Neural crest cell (in vitro differentiated cells): ENCODE measurements at regions not wholly inside any gene's neighbourhood (a gene's known extent, or its start where the extent isn't known, plus 50 kb on each side); places are given as distances from the start of the nearest gene placed in this dataset.

Source experiments
- DNase-seq: peaks from one replicate; pipeline ENCODE4 v3.0.0; 2021; ENCODE audit warnings: low read depth, mixed read lengths, low spot score
- H3K27ac Mint-ChIP-seq: one replicate; pipeline ENCODE4 v1.8.0; 2021; ENCODE audit warnings: mild to moderate bottlenecking, mixed read lengths; ENCODE audit not compliant: unreplicated experiment
- H3K27me3 Mint-ChIP-seq: 2 replicates; pipeline ENCODE4 v1.8.0; 2021; ENCODE audit warnings: low read depth, mild to moderate bottlenecking, mixed read lengths
- H3K36me3 Mint-ChIP-seq: 2 replicates; pipeline ENCODE4 v1.8.0; 2021; ENCODE audit warnings: low read depth, mild to moderate bottlenecking, mixed read lengths
- H3K4me1 Mint-ChIP-seq: 2 replicates; pipeline ENCODE4 v1.8.0; 2021; ENCODE audit warnings: mixed read lengths
- H3K4me3 Mint-ChIP-seq: one replicate; pipeline ENCODE4 v1.8.0; 2021; ENCODE audit warnings: mild to moderate bottlenecking, mixed read lengths
- H3K9me3 Mint-ChIP-seq: 2 replicates; pipeline ENCODE4 v1.8.0; 2021; ENCODE audit warnings: mixed read lengths
- TF ChIP-seq, protein P1 (sequence below): fragments of 200-600 bp; sonication (generic); conservative IDR thresholded peaks from 2 replicates; pipeline ENCODE4 v1.5.0; 2021; ENCODE audit warnings: antibody characterized with exemption, mild to moderate bottlenecking

DNA sequence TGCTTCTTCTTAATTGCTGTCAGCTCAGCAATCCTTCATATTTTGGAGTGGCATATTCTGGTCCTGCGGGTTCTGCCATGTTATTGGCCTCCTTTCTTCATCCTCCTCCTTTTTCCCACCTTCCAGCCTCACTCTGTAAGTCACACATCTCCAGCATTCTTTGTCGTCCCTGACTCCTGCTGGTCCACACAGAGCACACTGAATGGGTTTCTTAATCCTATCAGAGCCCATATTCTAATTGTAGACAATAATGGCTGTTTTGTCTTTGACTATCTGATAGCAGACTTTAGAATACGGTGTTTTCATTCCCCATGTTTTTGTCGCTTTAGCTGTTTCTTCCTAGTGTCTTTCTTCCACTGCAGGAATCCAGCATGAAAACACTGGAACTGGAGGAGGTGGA is 389.6 kb downstream of the REEP3 start:
- Mint-ChIP-seq H3K36me3 (no peaks in the 10 kb centered on the region), H3K27ac (no peak overlapping the region), H3K27me3 (no peaks in the 10 kb centered on the region), H3K4me3 (no peak overlapping the region), H3K4me1 (peaks cover 5% of the 10 kb centered on the region), H3K9me3 (no peaks in the 10 kb centered on the region)
- DNase-seq, result no peak
- TF ChIP-seq, protein P1, sequence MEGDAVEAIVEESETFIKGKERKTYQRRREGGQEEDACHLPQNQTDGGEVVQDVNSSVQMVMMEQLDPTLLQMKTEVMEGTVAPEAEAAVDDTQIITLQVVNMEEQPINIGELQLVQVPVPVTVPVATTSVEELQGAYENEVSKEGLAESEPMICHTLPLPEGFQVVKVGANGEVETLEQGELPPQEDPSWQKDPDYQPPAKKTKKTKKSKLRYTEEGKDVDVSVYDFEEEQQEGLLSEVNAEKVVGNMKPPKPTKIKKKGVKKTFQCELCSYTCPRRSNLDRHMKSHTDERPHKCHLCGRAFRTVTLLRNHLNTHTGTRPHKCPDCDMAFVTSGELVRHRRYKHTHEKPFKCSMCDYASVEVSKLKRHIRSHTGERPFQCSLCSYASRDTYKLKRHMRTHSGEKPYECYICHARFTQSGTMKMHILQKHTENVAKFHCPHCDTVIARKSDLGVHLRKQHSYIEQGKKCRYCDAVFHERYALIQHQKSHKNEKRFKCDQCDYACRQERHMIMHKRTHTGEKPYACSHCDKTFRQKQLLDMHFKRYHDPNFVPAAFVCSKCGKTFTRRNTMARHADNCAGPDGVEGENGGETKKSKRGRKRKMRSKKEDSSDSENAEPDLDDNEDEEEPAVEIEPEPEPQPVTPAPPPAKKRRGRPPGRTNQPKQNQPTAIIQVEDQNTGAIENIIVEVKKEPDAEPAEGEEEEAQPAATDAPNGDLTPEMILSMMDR, result no peak

DNA sequence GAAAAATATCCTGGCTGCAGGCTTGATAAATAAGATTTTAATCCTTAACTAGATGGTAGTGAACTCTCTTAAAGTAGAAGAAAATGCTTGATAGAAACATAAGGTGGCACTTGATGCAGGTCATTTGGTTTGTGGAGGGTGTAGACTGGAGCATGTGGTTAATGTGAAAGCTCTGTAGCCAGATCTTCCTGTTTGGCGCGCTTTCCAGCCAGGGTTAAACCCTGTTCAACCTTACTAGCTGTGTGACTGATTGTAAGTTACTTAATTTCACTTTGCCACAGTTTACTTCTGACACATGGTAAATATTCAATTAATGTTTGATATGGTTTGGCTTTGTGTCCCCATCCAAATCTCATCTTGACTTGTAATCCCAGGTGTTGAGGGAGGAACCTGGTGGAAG is 394.0 kb downstream of the REEP3 start:
- Mint-ChIP-seq H3K9me3 (no peaks in the 10 kb centered on the region), H3K27me3 (no peaks in the 10 kb centered on the region), H3K4me3 (no peak overlapping the region), H3K4me1 (peaks cover 5% of the 10 kb centered on the region), H3K27ac (no peak overlapping the region), H3K36me3 (no peaks in the 10 kb centered on the region)
- TF ChIP-seq, protein P1, result no peak
- no peak for DNase-seq

DNA sequence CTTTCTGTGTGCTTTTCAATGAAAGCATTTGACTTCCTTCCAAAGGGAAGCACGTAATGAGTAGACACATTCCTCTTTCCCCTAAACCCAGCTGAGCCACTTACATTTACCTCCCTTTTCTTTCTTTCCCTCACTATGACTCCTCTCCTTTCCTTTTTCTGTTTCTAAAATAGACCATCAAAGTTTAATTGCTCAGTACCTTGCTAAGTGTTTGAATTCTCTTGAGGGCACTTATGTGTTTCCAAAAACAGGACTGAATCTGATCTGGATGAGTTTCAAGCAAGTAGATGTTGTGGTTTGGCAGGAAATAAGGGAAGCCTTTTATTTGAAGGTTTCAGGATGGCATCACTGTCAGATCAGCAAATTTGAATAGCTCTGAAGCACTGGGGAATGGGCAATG is 396.2 kb downstream of the REEP3 start:
- Mint-ChIP-seq H3K27me3 (no peaks in the 10 kb centered on the region), H3K36me3 (no peaks in the 10 kb centered on the region), H3K4me3 (no peak overlapping the region), H3K4me1 (peaks cover 14% of the 10 kb centered on the region), H3K27ac (no peak overlapping the region), H3K9me3 (no peaks in the 10 kb centered on the region)
- no peak for DNase-seq
- TF ChIP-seq, protein P1, result no peak

DNA sequence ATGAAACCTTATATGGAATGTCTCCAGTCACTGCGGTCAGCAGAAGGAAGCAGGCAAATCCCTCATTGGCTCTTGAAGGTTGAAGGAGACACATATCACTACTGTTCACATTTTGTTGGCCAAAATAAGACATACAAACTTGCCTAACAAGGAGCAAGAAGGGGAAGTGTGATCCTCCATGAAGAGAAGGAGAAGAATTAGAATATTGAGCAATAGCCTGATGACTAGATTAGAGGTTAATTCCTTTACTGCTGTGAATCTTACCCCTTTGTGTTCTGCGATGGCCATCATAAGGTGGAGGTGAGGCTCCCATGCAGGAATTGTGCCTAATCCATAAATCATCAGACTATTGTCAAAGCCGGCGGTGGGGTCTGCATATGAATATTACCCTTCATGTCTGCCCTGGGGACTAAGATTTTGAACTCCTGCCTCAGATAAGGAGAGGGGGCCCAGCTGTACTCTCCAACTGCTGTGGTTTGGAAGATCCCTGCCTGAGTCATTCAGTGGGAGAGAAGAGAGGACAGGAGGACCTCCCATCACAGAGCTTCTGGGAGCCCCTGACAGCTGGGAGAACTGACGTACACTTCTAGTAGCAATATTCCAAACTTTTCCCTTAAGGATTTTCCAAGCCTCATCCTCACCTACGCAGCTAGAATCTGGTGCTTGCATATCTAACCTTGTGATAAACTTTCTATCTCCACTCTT is 398.5 kb downstream of the REEP3 start:
- Mint-ChIP-seq H3K27me3 (no peaks in the 10 kb centered on the region), H3K9me3 (no peaks in the 10 kb centered on the region), H3K27ac (no peak overlapping the region), H3K4me3 (no peak overlapping the region), H3K4me1 (peaks cover 23% of the 10 kb centered on the region), H3K36me3 (no peaks in the 10 kb centered on the region)
- DNase-seq, result no peak
- TF ChIP-seq, protein P1, result no peak

DNA sequence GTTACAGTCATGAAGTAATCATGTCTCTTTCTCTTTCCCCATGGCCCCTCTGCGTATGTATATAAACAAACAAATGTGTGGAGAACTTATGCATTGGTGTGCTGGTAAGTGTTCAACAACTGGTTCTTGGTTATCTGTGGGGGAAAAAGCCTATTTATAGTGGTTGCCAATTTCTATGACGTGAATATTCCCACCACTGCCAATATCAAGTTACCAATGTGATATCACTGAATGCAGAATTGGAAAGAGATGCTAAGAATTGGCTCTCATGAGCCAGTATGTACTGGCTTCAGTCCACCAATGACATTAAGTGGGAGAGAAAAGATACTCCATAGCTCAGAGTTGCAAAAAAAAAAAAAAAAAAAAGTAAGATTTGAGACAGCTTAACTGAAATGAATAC is 399.7 kb downstream of the REEP3 start:
- H3K4me3 Mint-ChIP-seq, result no peak overlapping the region
- H3K9me3 Mint-ChIP-seq, result no peaks in the 10 kb centered on the region
- H3K27me3 Mint-ChIP-seq, result no peaks in the 10 kb centered on the region
- no peak overlapping the region for H3K27ac Mint-ChIP-seq
- DNase-seq, result no peak
- TF ChIP-seq, protein P1, result no peak
- H3K4me1 Mint-ChIP-seq, result peaks cover 23% of the 10 kb centered on the region
- H3K36me3 Mint-ChIP-seq, result no peaks in the 10 kb centered on the region
